Left lung (tissue), 4 donors: ENCODE measurements at regions not wholly inside any gene's neighbourhood (a gene's known extent, or its start where the extent isn't known, plus 50 kb on each side); places are given as distances from the start of the nearest gene placed in this dataset.
A peak's percentile ranks its signal among the peaks of the same experiment; 100 is the strongest.
"Not testable (repeated sequence)": the region's sequence is repeated elsewhere in the genome, so short reads cannot be mapped to it uniquely, and the experiment has no call there.

ENCODE experiments used
- ATAC-seq: fragments of 200-7000 bp; cut with Tn5 transposase; one replicate; pipeline ENCODE4 v1.9.1; 2020; ENCODE audit warnings: moderate library complexity
- DNase-seq, 4 donors: peaks; one replicate each; pipeline ENCODE4 v3.0.0-alpha.2; 2013 to 2020
- H3K27ac ChIP-seq, 2 donors: fragments of 200-600 bp; sonication (generic) in 1 of 2; one replicate each; pipeline versions ENCODE4 v1.5.0 to v1.8.0; 2020 to 2021
- H3K27me3 ChIP-seq, 2 donors: fragments of 200-600 bp; sonication (generic) in 1 of 2; one replicate each; pipeline versions ENCODE4 v1.5.0 to v1.8.0; 2020 to 2021
- H3K36me3 ChIP-seq, 2 donors: fragments of 200-600 bp; sonication (generic) in 1 of 2; one replicate each; pipeline versions ENCODE4 v1.5.0 to v1.8.0; 2020 to 2021
- H3K4me1 ChIP-seq, 2 donors: fragments of 200-600 bp; one replicate each; pipeline ENCODE4 v1.8.0; 2021
- H3K4me3 ChIP-seq, 2 donors: fragments of 200-600 bp; sonication (generic) in 1 of 2; one replicate each; pipeline versions ENCODE4 v1.5.0 to v1.8.0; 2020 to 2021; ENCODE audit warnings: mild to moderate bottlenecking in 1 of 2
- H3K9me3 ChIP-seq, 2 donors: fragments of 200-600 bp; sonication (generic) in 1 of 2; one replicate each; pipeline versions ENCODE4 v1.5.0 to v1.8.0; 2020 to 2021
- intact Hi-C, 2 donors: fragments of 100-400 bp; cut with DNase I; formaldehyde crosslinking; loops; one replicate each; pipeline versions ENCODE4 v1.11.2 to v1.14.2; 2022
- donor health status: DM: no; HTN: yes; CAD: no.
- donor health status: DM: no; HTN: no; CAD: no.

GRCh38 chr21:6570700-6571368 lies 3950.5 kb upstream of the TPTE start:
- H3K4me1 ChIP-seq, H3K4me3 ChIP-seq, intact Hi-C loops, H3K36me3 ChIP-seq, DNase-seq, H3K9me3 ChIP-seq, H3K27ac ChIP-seq, H3K27me3 ChIP-seq: not testable (repeated sequence)
- peak; percentile 37 for ATAC-seq

DNA sequence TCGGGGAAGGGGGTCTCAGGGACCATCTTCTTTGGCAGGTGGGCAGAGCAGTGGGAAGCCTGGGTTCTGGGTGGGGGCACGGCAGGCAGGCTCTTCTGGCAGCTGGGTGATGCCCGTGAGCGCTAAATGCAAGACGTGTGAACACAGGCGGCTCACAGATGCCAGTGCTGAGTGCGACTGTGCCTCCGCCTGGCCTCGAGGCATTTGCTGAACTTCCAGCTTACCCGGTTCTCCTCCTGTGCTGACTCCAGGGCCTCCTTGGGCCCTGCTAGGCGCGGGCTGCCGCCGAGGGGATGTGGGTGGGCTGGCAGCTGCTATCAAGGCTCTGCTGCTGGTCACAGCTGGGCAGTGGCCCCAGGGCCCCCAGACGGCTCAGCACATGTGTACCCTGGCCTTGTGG lies 3947.8 kb upstream of the TPTE start:
- H3K27ac ChIP-seq, H3K9me3 ChIP-seq, H3K27me3 ChIP-seq, H3K36me3 ChIP-seq, H3K4me3 ChIP-seq, H3K4me1 ChIP-seq, DNase-seq, intact Hi-C loops, ATAC-seq: not testable (repeated sequence)

DNA sequence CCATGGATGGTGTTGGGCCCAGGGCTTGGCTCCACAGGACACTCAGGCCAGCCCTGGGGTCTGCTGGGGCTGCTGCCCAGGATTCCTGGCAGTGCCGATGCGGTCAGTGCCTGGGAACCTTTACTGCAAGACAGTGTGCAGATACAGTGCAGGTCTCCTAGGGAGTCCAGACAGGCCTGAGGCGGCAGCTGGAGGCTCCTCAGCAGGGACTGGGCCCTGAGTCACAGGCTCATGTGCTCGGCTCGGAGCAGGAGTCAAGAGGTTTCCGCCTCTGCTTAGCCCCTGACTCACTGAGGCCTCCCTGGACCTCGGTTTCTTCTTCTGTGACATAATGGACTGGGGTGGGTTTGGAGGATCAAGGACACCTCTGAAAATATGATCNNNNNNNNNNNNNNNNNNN lies 3941.6 kb upstream of the TPTE start:
- H3K4me1 ChIP-seq, H3K9me3 ChIP-seq, DNase-seq, H3K27ac ChIP-seq, H3K36me3 ChIP-seq, H3K4me3 ChIP-seq, intact Hi-C loops, ATAC-seq, H3K27me3 ChIP-seq: not testable (repeated sequence)
